HepG2 (cell line): ENCODE measurements at regions not wholly inside any gene's neighbourhood (a gene's known extent, or its start where the extent isn't known, plus 50 kb on each side); places are given as distances from the start of the nearest gene placed in this dataset.

Experiments used
- CC2D1A ChIP-seq: sonication (generic); formaldehyde crosslinking; IDR thresholded peaks from 2 replicates; pipeline ENCODE4 v1.8.1; 2023; ENCODE audit warnings: mild to moderate bottlenecking, missing genetic modification reagents
- CREB1 ChIP-seq, 2 experiments: fragments of 450-650 bp in 1 of 2; IDR thresholded peaks; 2 replicates each; pipeline ENCODE4 v1.6.1; 2016 to 2017; ENCODE audit warnings: control low read depth in 1 of 2, mild to moderate bottlenecking in 1 of 2, missing compliant biosample characterization in 1 of 2, missing genetic modification characterization in 1 of 2
- CSRNP2 ChIP-seq: sonication (generic); formaldehyde crosslinking; conservative IDR thresholded peaks from 2 replicates; pipeline ENCODE4 v1.8.0; 2022; ENCODE audit warnings: low read depth, missing genetic modification reagents
- DMTF1 ChIP-seq: sonication (generic); formaldehyde crosslinking; IDR thresholded peaks from 2 replicates; pipeline ENCODE4 v1.4.0; 2020; ENCODE audit warnings: mild to moderate bottlenecking, missing genetic modification reagents
- EED ChIP-seq: sonication (generic); formaldehyde crosslinking; IDR thresholded peaks from 2 replicates; pipeline ENCODE4 v1.5.0; 2020; ENCODE audit warnings: mild to moderate bottlenecking, missing genetic modification reagents
- HINFP ChIP-seq: sonication (generic); formaldehyde crosslinking; IDR thresholded peaks from 2 replicates; pipeline ENCODE4 v1.4.0; 2020; ENCODE audit warnings: low read depth, mild to moderate bottlenecking, missing genetic modification reagents
- HNF4A ChIP-seq: sonication (generic); formaldehyde crosslinking; IDR thresholded peaks from 2 replicates; pipeline ENCODE4 v1.4.0; 2020; ENCODE audit warnings: missing genetic modification reagents
- ISL2 ChIP-seq: sonication (generic); formaldehyde crosslinking; IDR thresholded peaks from 2 replicates; pipeline ENCODE4 v1.5.0; 2020; ENCODE audit warnings: missing genetic modification reagents
- MAX ChIP-seq: IDR thresholded peaks from 2 replicates; pipeline ENCODE4 v1.6.1; 2012; ENCODE audit warnings: inconsistent platforms
- MTA1 ChIP-seq: sonication (generic); formaldehyde crosslinking; IDR thresholded peaks from 2 replicates; pipeline ENCODE4 v1.4.0; 2020; ENCODE audit warnings: missing genetic modification reagents, mild to moderate bottlenecking, borderline replicate concordance
- MTA3 ChIP-seq: sonication (generic); formaldehyde crosslinking; IDR thresholded peaks from 2 replicates; pipeline ENCODE4 v1.4.0; 2020; ENCODE audit warnings: missing genetic modification reagents
- MXI1 ChIP-seq: IDR thresholded peaks from 3 replicates; pipeline ENCODE4 v1.6.1; 2012; ENCODE audit warnings: low read depth, low read length, inconsistent platforms, borderline replicate concordance
- NFYB ChIP-seq: sonication (generic); formaldehyde crosslinking; IDR thresholded peaks from 2 replicates; pipeline ENCODE4 v1.4.0; 2020; ENCODE audit warnings: missing genetic modification reagents
- PAWR ChIP-seq: sonication (generic); formaldehyde crosslinking; IDR thresholded peaks from 2 replicates; pipeline ENCODE4 v1.4.0; 2020; ENCODE audit warnings: missing genetic modification reagents, mild to moderate bottlenecking, borderline replicate concordance
- RFX1 ChIP-seq: fragments of 450-650 bp; IDR thresholded peaks from 2 replicates; pipeline ENCODE4 v1.6.1; 2017
- RFX5 ChIP-seq: IDR thresholded peaks from 2 replicates; pipeline ENCODE4 v1.6.1; 2011; ENCODE audit warnings: low read depth, low read length, improper control_type of control experiment
- SP4 ChIP-seq: sonication (generic); formaldehyde crosslinking; IDR thresholded peaks from 2 replicates; pipeline ENCODE4 v1.8.1; 2023; ENCODE audit warnings: mild to moderate bottlenecking, missing genetic modification reagents
- ZBTB1 ChIP-seq: sonication (generic); formaldehyde crosslinking; IDR thresholded peaks from 2 replicates; pipeline ENCODE4 v1.4.0; 2020; ENCODE audit warnings: missing genetic modification reagents, borderline replicate concordance
- ZFYVE20 ChIP-seq: sonication (generic); formaldehyde crosslinking; IDR thresholded peaks from 2 replicates; pipeline ENCODE4 v1.8.0; 2023; ENCODE audit warnings: low read depth, mild to moderate bottlenecking, moderate library complexity, missing genetic modification reagents, borderline replicate concordance
- ZNF331 ChIP-seq: sonication (generic); formaldehyde crosslinking; IDR thresholded peaks from 2 replicates; pipeline ENCODE4 v1.4.0; 2020; ENCODE audit warnings: missing genetic modification reagents
- ZNF343 ChIP-seq: sonication (generic); formaldehyde crosslinking; IDR thresholded peaks from 2 replicates; pipeline ENCODE4 v1.4.0; 2020; ENCODE audit warnings: mild to moderate bottlenecking, missing genetic modification reagents
- ZNF547 ChIP-seq: sonication (generic); formaldehyde crosslinking; IDR thresholded peaks from 2 replicates; pipeline ENCODE4 v1.5.1; 2020; ENCODE audit warnings: mild to moderate bottlenecking, missing genetic modification reagents
- ZNF557 ChIP-seq: sonication (generic); formaldehyde crosslinking; IDR thresholded peaks from 2 replicates; pipeline ENCODE4 v1.4.0; 2020; ENCODE audit warnings: missing genetic modification reagents
- ZNF597 ChIP-seq: sonication (generic); formaldehyde crosslinking; IDR thresholded peaks from 2 replicates; pipeline ENCODE4 v1.5.0; 2020; ENCODE audit warnings: missing genetic modification reagents
- ZNF713 ChIP-seq: sonication (generic); formaldehyde crosslinking; IDR thresholded peaks from 2 replicates; pipeline ENCODE4 v1.4.0; 2020; ENCODE audit warnings: mild to moderate bottlenecking, missing genetic modification reagents

GRCh38 chr2:238505119-238505891, 78.6 kb downstream of the ASB1 start (continued):
- TF ChIP-seq DMTF1 (no peak), MTA1 (CRISPR knock-in tag) (peak; percentile 24; the same call in 1 of the 2 replicates), SP4 (CRISPR knock-in tag) (no peak), CSRNP2 (CRISPR knock-in tag) (no peak), ZNF547 (CRISPR knock-in tag) (no peak), HNF4A (peak; percentile 39), PAWR (no peak), ZNF597 (CRISPR knock-in tag) (no peak), MTA3 (CRISPR knock-in tag) (no peak), EED (CRISPR knock-in tag) (no peak), ZNF557 (CRISPR knock-in tag) (no peak), MAX (no peak), CC2D1A (no peak), RFX1 (no peak), RFX5 (no peak), ZBTB1 (CRISPR knock-in tag) (no peak), ZNF343 (CRISPR knock-in tag) (no peak), ZNF331 (CRISPR knock-in tag) (no peak), NFYB (CRISPR knock-in tag) (no peak), HINFP (no peak), ISL2 (no peak), MXI1 (no peak), ZFYVE20 (CRISPR knock-in tag) (no peak), ZNF713 (CRISPR knock-in tag) (no peak), CREB1 (IDR thresholded peaks at IDR 0.05) (peak; percentile 38; the same call in 1 of the 2 replicates), CREB1 (CRISPR knock-in tag; IDR thresholded peaks at IDR 0.05) (no peak)
